Neural cell (in vitro differentiated cells): ENCODE measurements at regions not wholly inside any gene's neighbourhood (a gene's known extent, or its start where the extent isn't known, plus 50 kb on each side); places are given as distances from the start of the nearest gene placed in this dataset.

ENCODE experiments used
- EP300 ChIP-seq: fragments of 450-650 bp; conservative IDR thresholded peaks from 2 replicates; pipeline ENCODE4 v1.6.1; 2014; ENCODE audit warnings: antibody characterized with exemption, mild to moderate bottlenecking, moderate library complexity; ENCODE audit not compliant: poor library complexity, severe bottlenecking
- EZH2 ChIP-seq: fragments of 200-600, 300-800 bp; shearing (Covaris generic), sonication (generic); IDR thresholded peaks from 2 replicates; pipeline ENCODE4 v1.6.1; 2014; ENCODE audit warnings: antibody characterized with exemption, low read length, borderline replicate concordance, mild to moderate bottlenecking; ENCODE audit not compliant: insufficient read depth, poor library complexity, severe bottlenecking
- MXI1 ChIP-seq: fragments of 450-650 bp; conservative IDR thresholded peaks from 2 replicates; pipeline ENCODE4 v1.6.1; 2014; ENCODE audit warnings: antibody characterized with exemption, mild to moderate bottlenecking; ENCODE audit not compliant: poor library complexity, severe bottlenecking
- RAD21 ChIP-seq: fragments of 450-650 bp; conservative IDR thresholded peaks from 2 replicates; pipeline ENCODE4 v1.6.1; 2014; ENCODE audit warnings: antibody characterized with exemption, mild to moderate bottlenecking, moderate library complexity
- SMC3 ChIP-seq: fragments of 450-650 bp; conservative IDR thresholded peaks from 2 replicates; pipeline ENCODE4 v1.6.1; 2014; ENCODE audit warnings: antibody characterized with exemption, mild to moderate bottlenecking, moderate library complexity; ENCODE audit not compliant: poor library complexity
- TAF1 ChIP-seq: IDR thresholded peaks from 2 replicates; pipeline ENCODE4 v1.6.1; 2012; ENCODE audit warnings: low read depth
- TF ChIP-seq, protein P1 (sequence below): fragments of 450-650 bp; IDR thresholded peaks from 2 replicates; pipeline ENCODE4 v1.5.1; 2014; ENCODE audit warnings: antibody characterized with exemption, mild to moderate bottlenecking, moderate library complexity; ENCODE audit not compliant: poor library complexity, severe bottlenecking
- TF ChIP-seq, protein P2 (sequence below): IDR thresholded peaks from 2 replicates; pipeline ENCODE4 v1.6.1; 2012; ENCODE audit warnings: borderline replicate concordance

DNA sequence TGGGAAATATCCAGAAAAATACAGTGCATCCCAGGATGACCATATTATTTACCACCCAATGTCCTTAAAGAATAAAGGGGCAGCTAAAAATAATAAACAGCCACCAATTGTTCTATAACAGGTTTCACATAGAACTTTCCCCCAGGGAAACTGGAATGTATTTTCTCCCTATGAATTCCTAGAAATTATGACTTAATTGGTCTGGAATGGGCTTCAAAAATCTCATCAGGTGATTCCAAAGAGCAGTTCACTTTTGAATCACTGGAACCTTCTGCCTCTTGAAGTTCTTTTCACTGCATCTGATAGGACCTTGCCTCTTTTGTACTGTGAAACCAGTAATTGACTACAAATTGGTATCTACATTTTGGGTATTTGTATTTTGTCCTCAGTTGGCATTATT is 119.3 kb downstream of the ZNF330 start:
- TF ChIP-seq RAD21 (no peak), EZH2 (no peak), SMC3 (no peak), EP300 (no peak), TAF1 (no peak), MXI1 (no peak)
- TF ChIP-seq, protein P1, sequence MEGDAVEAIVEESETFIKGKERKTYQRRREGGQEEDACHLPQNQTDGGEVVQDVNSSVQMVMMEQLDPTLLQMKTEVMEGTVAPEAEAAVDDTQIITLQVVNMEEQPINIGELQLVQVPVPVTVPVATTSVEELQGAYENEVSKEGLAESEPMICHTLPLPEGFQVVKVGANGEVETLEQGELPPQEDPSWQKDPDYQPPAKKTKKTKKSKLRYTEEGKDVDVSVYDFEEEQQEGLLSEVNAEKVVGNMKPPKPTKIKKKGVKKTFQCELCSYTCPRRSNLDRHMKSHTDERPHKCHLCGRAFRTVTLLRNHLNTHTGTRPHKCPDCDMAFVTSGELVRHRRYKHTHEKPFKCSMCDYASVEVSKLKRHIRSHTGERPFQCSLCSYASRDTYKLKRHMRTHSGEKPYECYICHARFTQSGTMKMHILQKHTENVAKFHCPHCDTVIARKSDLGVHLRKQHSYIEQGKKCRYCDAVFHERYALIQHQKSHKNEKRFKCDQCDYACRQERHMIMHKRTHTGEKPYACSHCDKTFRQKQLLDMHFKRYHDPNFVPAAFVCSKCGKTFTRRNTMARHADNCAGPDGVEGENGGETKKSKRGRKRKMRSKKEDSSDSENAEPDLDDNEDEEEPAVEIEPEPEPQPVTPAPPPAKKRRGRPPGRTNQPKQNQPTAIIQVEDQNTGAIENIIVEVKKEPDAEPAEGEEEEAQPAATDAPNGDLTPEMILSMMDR: no peak
- TF ChIP-seq, protein P2, sequence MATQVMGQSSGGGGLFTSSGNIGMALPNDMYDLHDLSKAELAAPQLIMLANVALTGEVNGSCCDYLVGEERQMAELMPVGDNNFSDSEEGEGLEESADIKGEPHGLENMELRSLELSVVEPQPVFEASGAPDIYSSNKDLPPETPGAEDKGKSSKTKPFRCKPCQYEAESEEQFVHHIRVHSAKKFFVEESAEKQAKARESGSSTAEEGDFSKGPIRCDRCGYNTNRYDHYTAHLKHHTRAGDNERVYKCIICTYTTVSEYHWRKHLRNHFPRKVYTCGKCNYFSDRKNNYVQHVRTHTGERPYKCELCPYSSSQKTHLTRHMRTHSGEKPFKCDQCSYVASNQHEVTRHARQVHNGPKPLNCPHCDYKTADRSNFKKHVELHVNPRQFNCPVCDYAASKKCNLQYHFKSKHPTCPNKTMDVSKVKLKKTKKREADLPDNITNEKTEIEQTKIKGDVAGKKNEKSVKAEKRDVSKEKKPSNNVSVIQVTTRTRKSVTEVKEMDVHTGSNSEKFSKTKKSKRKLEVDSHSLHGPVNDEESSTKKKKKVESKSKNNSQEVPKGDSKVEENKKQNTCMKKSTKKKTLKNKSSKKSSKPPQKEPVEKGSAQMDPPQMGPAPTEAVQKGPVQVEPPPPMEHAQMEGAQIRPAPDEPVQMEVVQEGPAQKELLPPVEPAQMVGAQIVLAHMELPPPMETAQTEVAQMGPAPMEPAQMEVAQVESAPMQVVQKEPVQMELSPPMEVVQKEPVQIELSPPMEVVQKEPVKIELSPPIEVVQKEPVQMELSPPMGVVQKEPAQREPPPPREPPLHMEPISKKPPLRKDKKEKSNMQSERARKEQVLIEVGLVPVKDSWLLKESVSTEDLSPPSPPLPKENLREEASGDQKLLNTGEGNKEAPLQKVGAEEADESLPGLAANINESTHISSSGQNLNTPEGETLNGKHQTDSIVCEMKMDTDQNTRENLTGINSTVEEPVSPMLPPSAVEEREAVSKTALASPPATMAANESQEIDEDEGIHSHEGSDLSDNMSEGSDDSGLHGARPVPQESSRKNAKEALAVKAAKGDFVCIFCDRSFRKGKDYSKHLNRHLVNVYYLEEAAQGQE: no peak
